Mucosa of stomach (tissue), 1 donor: ENCODE measurements at regions not wholly inside any gene's neighbourhood (a gene's known extent, or its start where the extent isn't known, plus 50 kb on each side); places are given as distances from the start of the nearest gene placed in this dataset.

ENCODE experiments used
- H3K27me3 ChIP-seq: one replicate; pipeline ENCODE4 v1.7.0; 2013; ENCODE audit warnings: mild to moderate bottlenecking, low read length; ENCODE audit not compliant: control insufficient read depth, insufficient read depth
- H3K36me3 ChIP-seq: one replicate; pipeline ENCODE4 v1.7.0; 2013; ENCODE audit warnings: low read length; ENCODE audit not compliant: control insufficient read depth, insufficient read depth
- H3K4me1 ChIP-seq: one replicate; pipeline ENCODE4 v1.7.0; 2013; ENCODE audit warnings: mild to moderate bottlenecking, low read length; ENCODE audit not compliant: control insufficient read depth, insufficient read depth
- H3K4me3 ChIP-seq: one replicate; pipeline ENCODE4 v1.7.0; 2013; ENCODE audit warnings: low read length
- H3K9ac ChIP-seq: one replicate; pipeline ENCODE4 v1.7.0; 2013; ENCODE audit warnings: mild to moderate bottlenecking, low read length, moderate library complexity
- H3K9me3 ChIP-seq: one replicate; pipeline ENCODE4 v1.7.0; 2013; ENCODE audit warnings: mild to moderate bottlenecking, low read length, moderate library complexity; ENCODE audit not compliant: control insufficient read depth
- donor health status: Pancreatic carcinoma.

DNA sequence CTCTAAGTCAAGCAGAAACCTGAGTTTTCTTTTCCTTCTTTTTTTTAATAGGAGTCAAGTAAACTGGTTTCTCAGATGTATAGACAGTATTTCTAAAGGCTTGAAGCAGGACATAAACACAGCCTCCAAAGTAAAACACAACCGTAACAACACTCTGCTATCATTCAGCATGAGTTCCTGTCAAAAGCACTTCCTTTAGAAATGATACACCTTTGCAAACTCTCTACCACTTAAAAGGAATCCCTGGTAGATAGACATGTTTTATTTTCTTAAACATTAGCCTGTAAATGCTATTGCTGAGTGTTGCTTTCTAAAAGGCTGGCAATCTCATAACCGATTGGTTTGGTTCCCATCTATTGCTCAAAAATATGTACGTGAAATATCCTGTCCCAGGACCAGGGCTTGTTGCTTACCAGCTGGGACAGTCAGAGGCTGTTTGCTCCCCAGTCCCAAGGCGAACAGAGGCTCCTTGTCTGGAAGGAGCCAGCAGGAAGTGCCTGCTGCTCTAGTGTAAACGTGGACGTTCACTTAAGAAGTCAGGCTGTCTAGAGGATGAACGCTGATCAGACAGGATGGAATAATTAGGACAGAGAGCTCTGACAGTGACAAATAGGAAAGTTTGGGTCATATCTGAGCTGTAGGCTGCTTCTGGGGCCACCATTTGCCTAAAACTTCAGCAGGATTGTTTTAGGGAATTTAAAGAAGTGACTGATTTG, 173.9 kb upstream of the KLF3 start:
- peaks cover 20% of the 10 kb centered on the region for H3K4me1 ChIP-seq
- no peak overlapping the region for H3K9ac ChIP-seq
- H3K27me3 ChIP-seq = no peaks in the 10 kb centered on the region
- no peaks in the 10 kb centered on the region for H3K9me3 ChIP-seq
- H3K4me3 ChIP-seq = no peak overlapping the region
- H3K36me3 ChIP-seq = no peaks in the 10 kb centered on the region

DNA sequence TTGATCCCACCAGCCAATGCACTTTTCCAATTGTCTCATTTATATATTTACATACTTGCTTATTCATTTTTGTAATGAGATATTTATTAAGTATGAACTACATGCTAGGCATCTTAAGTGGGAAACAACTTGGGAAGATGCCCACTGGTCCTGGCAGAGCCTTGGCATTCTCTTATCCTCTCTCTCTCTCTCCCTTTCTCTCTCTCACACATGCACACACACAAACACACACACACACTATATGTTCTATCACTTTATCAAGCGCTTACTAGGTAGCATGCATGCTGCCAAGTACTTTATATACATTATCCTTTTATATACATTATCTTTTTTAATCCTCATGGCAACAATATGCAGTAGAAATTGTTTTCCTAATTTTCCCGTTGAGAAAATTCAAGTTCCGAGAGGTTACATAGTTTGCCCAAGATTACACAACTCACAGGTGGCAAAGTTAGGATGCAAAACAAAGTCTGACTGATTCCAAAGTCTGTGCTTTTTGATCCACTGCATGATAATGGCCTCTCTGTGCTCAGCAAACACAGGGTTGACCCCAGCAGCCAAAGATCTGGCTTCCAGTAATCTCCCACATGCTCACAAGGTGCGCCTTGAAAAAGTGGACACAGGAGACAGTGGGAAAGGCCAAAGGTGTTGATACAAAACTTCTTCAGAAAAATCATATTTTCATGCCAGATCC, 173.1 kb upstream of the KLF3 start:
- Histone ChIP-seq H3K9ac (no peak overlapping the region), H3K4me1 (peaks cover 20% of the 10 kb centered on the region), H3K36me3 (no peaks in the 10 kb centered on the region), H3K9me3 (no peaks in the 10 kb centered on the region), H3K4me3 (no peak overlapping the region), H3K27me3 (no peaks in the 10 kb centered on the region)

DNA sequence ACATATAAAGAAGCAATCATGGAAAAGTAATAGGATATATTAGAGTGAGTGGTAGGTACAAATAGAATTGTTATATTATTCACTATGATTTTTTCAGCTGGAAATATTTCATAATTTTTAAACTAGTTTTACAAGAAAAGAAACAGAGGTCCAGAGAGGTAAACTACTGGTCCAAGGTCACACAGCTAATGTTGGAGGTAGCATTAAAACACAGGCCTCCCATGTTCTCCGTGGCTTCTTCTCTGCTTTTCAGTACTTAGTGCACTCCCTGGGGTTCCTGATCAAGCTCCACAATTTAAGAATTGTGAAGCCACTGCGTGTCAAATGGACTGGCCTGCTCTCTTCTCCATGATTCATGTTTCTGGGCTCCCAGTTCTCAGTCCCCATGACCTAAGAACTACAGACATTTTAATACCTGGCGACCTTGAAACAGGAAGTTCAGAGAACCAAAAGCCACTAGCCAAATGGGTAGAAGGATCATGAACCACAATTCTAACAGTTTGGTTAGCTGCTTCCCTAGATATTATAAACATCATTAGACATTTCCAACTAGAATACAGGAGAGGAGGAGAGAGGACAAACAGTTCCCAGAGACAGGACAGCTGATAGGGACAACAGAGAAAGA, 172.0 kb upstream of the KLF3 start:
- H3K36me3 ChIP-seq = no peaks in the 10 kb centered on the region
- H3K4me3 ChIP-seq = no peak overlapping the region
- no peaks in the 10 kb centered on the region for H3K27me3 ChIP-seq
- no peak overlapping the region for H3K9ac ChIP-seq
- H3K9me3 ChIP-seq = no peaks in the 10 kb centered on the region
- H3K4me1 ChIP-seq = peaks cover 20% of the 10 kb centered on the region

DNA sequence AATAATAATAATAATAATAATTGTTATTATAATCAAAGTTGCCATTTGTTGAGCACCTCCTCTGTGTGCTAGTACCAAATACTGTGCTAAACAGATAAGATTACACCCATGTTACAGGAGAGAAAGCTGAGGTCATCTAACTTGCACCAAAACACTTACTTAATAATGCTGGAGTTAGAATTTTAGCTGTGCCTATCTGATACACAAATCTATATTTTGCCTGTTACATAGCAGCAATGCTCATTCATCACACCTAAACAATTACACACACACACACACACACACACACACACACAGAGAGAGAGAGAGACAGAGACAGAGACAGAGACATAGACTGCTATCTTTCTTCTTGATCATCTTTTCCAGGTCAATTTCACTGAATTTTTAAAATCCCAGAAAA, 170.9 kb upstream of the KLF3 start:
- no peaks in the 10 kb centered on the region for H3K9me3 ChIP-seq
- H3K4me3 ChIP-seq = no peak overlapping the region
- H3K9ac ChIP-seq = no peak overlapping the region
- peaks cover 20% of the 10 kb centered on the region for H3K4me1 ChIP-seq
- H3K36me3 ChIP-seq = no peaks in the 10 kb centered on the region
- H3K27me3 ChIP-seq = no peaks in the 10 kb centered on the region

DNA sequence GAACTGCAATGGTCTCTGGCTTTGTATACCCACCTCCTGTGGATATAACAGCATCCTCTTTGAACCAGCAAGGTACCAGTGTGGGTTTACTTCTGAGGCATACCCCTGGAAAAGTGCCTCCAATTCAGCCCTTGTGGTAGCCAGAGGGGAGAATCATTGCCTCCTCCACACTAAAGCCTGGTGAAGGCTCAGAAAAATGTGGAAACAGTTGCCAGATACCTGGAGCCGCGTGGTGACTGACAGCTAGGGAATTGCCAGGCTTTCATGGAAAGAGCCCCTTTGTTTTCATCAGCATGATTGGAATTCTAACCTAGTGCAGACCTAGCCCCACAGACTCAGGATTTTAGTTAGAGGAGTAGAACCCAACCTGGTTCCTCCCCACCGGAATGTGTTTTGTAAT, 168.6 kb upstream of the KLF3 start:
- H3K36me3 ChIP-seq = no peaks in the 10 kb centered on the region
- no peak overlapping the region for H3K4me3 ChIP-seq
- peaks cover under 1% of the 10 kb centered on the region for H3K4me1 ChIP-seq
- no peaks in the 10 kb centered on the region for H3K9me3 ChIP-seq
- H3K27me3 ChIP-seq = no peaks in the 10 kb centered on the region
- no peak overlapping the region for H3K9ac ChIP-seq

DNA sequence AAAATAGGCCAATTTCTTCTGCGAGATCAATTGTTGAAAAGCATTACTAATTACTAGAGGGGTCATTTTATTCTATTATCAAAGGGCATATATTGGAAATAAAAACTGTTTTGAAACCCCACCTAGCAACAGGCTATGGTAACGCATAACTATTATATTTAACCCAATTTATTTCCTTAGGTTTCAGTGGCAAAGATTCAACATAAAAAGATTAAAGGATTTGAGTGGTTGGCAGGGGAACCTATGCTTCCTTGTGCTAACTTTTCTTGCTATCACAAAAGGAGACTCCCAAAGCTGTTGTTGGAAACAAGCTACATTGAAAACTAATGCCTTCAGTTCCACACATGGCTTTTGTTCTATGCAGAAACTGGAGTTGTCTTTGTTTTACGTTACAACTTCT, 166.9 kb upstream of the KLF3 start:
- no peaks in the 10 kb centered on the region for H3K36me3 ChIP-seq

DNA sequence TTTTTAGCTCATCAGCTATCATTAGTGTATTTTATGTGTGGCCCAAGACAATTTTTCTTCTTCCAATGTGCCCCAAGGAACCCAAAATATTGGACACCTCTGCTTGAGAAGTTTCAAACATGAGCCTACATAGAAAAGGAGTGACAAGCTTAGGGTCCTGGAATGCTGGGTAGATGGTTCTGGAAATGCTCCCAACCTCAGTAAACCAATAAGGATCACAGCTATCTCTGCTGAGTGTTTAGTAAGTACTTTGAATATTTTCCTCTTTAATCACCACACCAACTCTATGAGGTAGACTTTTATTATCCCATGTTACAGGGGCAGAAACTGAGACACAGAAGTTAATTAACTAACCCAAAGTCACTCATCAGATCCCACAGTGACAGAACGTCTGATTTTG, 164.9 kb upstream of the KLF3 start:
- no peak overlapping the region for H3K9ac ChIP-seq
- H3K4me1 ChIP-seq = no peaks in the 10 kb centered on the region
- H3K36me3 ChIP-seq = no peaks in the 10 kb centered on the region
- no peaks in the 10 kb centered on the region for H3K9me3 ChIP-seq
- no peak overlapping the region for H3K4me3 ChIP-seq
- H3K27me3 ChIP-seq = no peaks in the 10 kb centered on the region

More for the DNA sequence above, 166.9 kb upstream of the KLF3 start:
- Histone ChIP-seq H3K27me3 (no peaks in the 10 kb centered on the region), H3K4me1 (no peaks in the 10 kb centered on the region), H3K9me3 (no peaks in the 10 kb centered on the region), H3K4me3 (no peak overlapping the region), H3K9ac (no peak overlapping the region)

DNA sequence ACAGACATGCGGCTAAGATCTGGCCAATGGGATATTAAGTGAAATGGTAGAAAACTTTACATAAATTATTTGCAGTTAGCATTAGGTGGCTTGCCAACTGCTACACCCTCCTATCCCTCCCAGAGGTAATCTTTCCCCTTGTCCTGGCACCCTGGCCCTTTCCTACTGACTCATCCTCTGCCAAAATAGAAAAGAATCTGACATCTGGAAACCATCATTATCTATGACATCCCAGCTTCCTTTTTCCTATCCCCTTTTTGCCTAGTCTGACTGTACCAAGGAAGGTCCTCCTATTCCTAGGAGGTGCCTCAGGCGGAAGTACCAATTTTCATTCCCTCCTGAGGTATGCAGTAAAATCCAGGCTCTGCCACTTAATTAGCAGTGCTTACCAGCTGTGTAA, 163.6 kb upstream of the KLF3 start:
- Histone ChIP-seq H3K9me3 (no peaks in the 10 kb centered on the region), H3K4me1 (no peaks in the 10 kb centered on the region), H3K4me3 (no peak overlapping the region), H3K27me3 (no peaks in the 10 kb centered on the region), H3K9ac (no peak overlapping the region), H3K36me3 (no peaks in the 10 kb centered on the region)

DNA sequence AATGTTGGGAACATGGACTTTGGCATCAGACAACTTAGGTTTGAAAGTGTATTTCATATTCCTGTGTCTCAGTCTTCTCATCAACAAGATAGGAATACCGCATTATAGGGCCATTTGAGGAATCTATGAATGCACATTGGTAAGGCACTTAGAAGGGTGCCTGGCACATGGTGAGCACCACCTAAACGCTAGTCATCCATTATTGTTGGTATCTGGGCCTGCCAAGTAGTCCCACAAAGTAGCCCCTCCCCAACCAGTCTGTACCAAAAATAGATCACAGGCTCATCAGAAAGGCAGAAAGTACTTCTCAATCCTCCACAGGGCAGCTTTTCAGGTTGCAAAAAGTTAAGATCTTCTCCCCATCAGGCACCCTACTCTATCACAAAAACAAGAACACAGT, 162.3 kb upstream of the KLF3 start:
- H3K27me3 ChIP-seq = no peaks in the 10 kb centered on the region
- no peaks in the 10 kb centered on the region for H3K4me1 ChIP-seq

DNA sequence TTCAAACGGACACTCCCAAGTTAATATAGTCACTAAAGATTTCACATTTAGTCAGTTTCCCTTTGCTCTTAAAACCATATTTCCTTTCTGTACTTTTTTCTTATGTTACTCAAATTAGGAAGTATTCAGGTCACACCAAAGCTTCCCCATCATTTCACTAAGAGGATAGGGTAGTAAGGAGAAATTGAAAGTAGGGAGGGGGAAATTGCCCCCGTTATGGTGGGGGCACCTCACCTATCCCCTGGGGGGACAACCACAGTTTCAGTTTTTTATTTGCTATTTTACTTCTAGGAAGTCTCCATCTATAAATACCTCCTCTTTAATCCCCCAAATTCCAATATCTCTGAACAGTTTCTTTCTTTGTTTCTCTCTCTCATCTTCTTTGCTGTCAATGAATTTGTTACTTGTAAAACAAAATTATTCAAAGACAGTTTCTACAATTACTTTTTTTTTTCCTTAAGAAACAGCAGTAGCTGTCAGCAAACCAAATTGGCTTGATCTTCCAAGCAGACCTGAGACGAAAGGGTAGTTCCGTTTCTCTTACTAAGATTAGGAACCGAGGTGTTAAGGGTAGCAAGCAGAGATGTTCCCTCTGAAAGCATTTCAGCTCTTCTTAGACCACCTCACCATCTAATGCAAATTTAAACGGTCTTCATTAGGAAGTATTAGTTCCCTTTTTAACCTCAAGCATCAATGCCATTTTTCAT, 160.2 kb upstream of the KLF3 start:
- Histone ChIP-seq H3K4me3 (no peak overlapping the region), H3K9me3 (no peaks in the 10 kb centered on the region), H3K27me3 (no peaks in the 10 kb centered on the region), H3K9ac (no peak overlapping the region), H3K36me3 (no peaks in the 10 kb centered on the region), H3K4me1 (no peaks in the 10 kb centered on the region)

More for the DNA sequence above, 162.3 kb upstream of the KLF3 start:
- Histone ChIP-seq H3K9me3 (no peaks in the 10 kb centered on the region), H3K36me3 (no peaks in the 10 kb centered on the region), H3K9ac (no peak overlapping the region), H3K4me3 (no peak overlapping the region)

DNA sequence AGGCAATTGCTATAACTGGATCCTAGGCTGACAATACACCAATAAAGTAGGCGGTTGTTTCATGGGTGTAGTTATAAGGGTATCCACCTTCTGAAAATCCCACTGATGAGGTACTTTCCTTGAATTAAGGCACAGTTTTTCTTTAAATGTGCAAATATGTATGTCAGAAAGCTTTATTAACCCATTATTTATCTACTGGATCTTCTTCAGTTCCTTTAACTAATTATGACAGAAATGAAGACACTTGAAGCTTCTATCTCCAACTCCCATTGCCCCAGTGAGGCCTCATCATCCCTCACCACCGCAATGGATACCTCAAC, 159.6 kb upstream of the KLF3 start:
- H3K9me3 ChIP-seq = no peaks in the 10 kb centered on the region
- no peak overlapping the region for H3K9ac ChIP-seq
- no peaks in the 10 kb centered on the region for H3K27me3 ChIP-seq
- no peak overlapping the region for H3K4me3 ChIP-seq
- H3K36me3 ChIP-seq = no peaks in the 10 kb centered on the region
- H3K4me1 ChIP-seq = no peaks in the 10 kb centered on the region

DNA sequence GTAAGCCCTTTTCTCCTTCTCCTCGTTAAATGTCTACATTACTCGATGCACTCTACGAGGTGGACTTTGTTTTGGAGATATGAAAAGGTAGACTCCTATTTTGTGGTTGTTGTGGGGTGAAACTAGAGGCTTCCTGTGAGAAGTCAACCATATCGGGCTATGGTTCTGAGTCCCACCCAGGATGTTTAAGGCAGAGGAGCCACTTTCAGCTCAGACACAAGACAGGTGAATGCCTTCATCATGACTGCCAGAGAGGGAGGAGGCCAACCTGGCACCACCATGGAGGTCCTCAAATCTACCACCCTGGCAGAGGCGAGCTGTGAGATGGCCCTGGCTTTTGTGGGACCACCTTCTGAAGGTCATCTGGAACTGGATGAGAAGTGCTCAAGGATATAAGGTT, 154.4 kb upstream of the KLF3 start:
- Histone ChIP-seq H3K4me3 (no peak overlapping the region), H3K36me3 (no peaks in the 10 kb centered on the region), H3K4me1 (no peaks in the 10 kb centered on the region), H3K9me3 (no peaks in the 10 kb centered on the region), H3K27me3 (no peaks in the 10 kb centered on the region), H3K9ac (no peak overlapping the region)
